HG03095 (cell line): ENCODE measurements at regions not wholly inside any gene's neighbourhood (a gene's known extent, or its start where the extent isn't known, plus 50 kb on each side); places are given as distances from the start of the nearest gene placed in this dataset.

ENCODE experiments used
- ATAC-seq: cut with Tn5 transposase; IDR thresholded peaks from one replicate; pipeline ENCODE4 v1.9.1; 2021; ENCODE audit warnings: moderate library complexity; ENCODE audit not compliant: unreplicated experiment

- ATAC-seq: no peak
Measured at GRCh38 chr5:2220741-2221140, 338.0 kb upstream of the IRX4 start.

DNA sequence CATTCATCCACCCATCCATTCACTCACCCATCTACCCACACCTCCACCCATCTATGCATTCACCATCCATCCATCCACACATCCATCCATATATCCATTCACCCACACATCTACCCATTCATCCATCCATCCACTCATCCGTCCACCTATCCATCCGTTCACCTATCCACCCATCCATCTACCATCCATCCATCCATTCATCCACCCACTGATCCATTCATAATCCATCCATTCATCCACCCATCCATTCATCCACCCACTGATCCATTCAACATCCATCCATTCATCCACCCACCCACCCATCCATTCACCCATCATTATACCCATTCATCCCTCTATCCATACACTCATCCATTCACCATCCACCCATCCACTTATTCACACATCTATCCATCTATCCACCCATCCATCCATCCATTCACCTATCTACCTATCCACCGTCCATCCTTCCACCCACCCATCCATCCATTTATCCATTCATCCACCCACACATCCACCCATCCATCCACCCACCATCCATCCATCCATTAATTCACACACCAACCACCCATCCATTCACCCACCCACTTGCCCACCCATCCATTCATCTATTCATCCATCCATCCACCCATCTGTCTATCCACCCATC, 336.5 kb upstream of the IRX4 start:
- ATAC-seq: no peak

DNA sequence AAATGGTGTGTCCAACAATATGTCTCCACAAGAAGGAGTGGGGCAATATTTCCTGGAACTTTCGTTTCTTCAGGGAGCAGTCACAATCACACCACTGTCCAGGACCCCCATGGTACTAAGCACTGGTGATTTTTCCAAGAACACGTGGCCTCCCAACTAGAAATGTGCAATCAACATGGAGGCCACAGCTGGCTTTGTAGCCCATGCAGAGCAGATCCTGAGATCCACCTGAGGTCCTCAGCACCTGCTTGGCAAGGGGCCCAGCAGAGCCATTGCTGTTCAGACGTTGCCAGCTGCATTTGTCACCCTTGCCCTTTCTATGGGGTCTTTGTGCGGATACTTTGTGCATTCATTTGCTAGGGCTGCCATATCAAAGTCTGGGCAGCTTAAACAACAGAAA, 334.5 kb upstream of the IRX4 start:
- no peak for ATAC-seq

DNA sequence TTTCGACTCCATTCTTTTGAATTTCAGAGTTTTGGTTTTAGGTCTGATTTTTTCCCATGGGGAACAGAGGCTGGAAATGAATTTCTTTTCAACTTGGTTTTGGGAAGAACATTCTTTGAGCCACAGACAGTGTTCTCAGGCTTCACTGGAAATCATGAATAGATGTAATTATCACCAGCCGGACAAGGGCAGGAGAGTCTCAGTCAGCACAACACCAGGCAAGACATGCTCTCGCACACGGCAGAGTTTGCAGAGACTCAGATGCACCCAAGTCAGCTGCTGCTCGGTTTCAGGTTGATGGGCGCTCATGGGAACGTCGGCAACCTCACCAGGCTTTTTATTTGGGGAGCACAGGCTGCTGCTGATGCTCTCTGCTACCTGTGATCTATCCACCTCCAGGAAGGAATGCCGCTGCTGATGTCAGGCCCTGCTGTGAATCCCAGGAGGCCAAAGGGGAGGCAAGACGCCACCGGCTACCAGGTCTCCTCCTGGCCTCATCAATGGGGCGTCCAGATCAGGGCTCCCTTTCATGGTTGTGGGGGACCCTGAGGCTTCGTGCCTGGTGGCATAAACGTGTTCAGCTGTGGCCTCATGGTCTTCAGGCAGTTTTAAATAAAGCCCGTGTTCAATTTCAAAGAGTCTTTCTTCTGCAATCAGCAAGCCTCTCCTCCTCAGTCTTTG, 332.3 kb upstream of the IRX4 start:
- ATAC-seq: no peak

DNA sequence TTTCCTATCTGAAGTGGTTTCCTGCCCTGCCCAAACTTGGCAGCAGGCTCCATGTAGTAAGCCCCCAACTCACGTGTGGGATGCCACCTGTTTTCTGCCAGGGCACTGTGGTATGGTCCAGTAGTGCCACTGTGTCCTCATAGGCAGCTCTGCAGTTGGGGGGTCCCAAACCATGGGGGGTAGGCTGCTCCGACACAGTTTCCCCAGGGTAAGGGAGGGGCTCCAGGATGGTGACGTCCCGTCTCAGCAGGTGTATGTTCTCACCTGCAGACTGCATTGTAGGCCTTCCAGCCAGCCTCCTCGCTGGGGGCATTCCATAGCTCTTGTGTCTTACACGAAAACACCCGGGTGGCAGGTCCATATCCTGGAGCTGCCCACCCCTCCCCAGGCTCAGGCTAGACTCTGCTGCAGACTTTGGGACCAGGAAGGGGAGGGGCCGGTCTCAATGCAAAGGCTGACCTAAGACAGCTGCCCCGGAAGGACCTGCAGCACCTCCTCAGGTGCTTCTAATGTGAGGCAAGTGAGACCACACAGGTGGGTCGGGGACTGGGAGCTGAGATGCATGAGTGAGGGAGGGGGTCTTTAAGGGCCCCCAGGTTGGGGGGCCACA, 330.5 kb upstream of the IRX4 start:
- no peak for ATAC-seq

GRCh38 chr5:2212481-2212880, 329.8 kb upstream of the IRX4 start:
- no peak for ATAC-seq

DNA sequence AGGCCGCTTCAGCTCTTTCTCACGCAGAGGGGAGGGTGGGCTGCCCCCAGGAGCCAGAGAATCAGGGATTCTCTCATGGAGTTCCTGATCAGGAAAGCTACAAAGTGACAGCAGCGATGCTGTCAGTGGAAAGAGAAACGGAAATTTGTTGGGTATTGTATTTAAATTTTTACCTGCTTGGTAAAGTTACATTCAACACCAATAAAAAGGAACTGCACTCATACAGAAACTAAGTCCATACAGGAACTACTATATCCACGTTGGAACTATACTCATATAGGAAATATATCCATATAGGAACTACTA, 325.5 kb upstream of the IRX4 start:
- no peak for ATAC-seq

DNA sequence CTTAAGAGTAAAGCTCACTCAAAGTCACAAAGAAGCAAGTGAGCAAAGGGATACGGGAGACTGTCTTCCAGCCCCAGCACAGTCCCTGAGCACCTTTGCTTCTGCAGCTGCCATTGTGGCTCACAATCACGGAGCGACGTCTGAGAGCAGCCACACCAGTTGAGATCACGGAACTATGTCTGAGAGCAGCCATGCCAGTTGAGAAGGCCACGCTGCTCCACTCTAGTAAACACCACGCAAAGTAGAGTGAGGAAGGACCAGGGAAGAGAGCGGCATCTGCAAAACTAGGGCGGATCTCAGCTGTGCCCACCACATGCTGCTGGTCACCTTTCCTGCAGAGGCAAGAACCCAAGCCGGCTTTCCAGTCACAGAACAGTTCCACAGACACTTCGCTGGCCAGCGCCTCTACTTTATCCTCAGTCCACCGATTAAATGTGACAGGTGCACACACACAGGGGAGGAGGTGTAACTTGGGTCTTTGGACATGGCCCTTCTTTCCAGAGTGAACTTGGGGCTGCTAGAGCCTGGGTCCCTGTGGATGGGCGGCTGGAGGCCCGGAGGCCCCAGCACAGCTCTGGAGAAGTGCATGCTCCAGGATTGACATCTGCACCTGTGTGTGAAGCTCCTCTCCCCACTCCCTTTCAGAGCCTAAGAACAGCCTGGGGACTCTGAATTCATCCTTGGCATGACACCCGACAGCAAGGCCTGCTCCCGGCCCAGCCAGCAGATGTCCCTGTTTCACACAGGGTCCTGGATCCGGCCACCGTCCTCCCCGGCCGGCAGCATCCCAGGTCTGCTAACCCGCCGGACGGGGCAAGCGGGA, 324.9 kb upstream of the IRX4 start:
- no peak for ATAC-seq

DNA sequence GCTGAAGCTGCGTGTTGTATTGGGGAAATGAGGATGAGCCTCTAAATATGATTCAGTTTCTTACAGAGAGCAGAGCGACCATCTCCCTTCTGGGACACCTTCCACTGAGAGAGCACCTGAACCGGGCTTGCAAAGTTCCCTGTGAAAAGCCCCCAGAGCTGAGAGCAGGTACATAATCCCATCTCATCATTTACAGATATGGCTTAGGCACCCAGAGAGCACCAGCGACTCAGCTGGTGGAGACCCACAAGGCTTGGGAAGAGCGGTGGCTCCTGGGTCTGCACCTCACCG, 324.3 kb upstream of the IRX4 start:
- no peak for ATAC-seq

DNA sequence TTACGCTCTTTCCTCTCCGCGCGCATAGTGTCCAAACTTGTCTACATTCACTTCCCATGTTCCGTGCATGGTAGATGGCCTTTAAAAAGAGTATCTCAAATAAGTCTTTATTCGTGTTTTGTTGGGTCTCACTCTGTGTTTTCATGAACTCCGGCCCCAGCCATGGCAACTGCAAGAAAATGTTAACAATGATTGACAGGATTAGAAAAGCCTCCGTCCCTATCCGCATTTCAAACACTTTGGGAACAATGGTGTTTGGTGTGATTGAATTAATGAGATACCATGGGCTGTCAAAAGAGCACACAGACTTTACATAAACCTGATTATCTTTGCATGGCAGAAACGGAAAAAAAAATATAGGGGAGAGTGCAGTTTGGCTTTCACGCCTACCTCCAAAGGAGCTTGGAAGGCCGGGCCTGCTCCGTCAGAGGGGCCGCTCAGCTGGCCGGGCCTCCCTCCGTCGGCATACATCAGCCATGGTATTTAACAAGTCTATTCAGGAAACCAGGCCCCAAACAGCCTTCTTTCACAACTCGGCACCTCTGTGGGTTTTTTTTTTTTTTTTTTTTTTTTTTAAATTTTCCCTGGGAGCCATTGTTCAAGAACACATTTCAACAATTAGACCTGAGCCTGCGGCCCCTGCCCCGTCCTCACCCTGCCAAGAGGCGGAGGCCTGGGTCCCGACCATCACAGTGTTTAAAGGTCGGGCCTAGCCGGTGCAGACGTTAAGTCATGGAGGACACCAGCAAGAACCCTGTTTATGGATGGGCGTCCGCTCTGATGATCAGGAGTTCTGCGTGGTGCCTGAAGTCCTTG, 323.8 kb upstream of the IRX4 start:
- no peak for ATAC-seq

- no peak for ATAC-seq
Measured at GRCh38 chr5:2205596-2206226, 323.0 kb upstream of the IRX4 start.

DNA sequence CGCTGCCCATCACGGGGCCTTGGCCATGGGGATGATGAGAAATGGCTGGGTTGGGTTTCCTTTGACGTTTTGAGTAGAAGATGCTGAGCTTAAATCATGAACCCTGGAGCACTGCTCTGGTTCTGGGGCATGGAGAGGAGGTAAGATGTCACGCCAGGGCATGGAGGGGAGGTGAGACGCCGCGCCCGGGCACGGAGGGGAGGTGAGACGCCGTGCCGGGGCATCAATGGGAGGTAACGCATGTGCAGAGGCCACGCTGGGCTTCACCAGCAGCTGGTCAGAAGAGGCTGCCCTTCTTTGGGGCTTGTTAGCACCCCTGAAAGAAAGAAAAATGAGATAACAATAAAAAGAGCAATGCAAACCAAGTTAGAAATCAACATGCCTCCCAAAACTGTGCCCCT, 322.5 kb upstream of the IRX4 start:
- ATAC-seq: no peak

GRCh38 chr5:2204366-2205184, 321.9 kb upstream of the IRX4 start:
- no peak for ATAC-seq

GRCh38 chr5:2203774-2204173, 321.0 kb upstream of the IRX4 start:
- no peak for ATAC-seq

- ATAC-seq: no peak
Measured at GRCh38 chr5:2201832-2202231, 319.1 kb upstream of the IRX4 start.

DNA sequence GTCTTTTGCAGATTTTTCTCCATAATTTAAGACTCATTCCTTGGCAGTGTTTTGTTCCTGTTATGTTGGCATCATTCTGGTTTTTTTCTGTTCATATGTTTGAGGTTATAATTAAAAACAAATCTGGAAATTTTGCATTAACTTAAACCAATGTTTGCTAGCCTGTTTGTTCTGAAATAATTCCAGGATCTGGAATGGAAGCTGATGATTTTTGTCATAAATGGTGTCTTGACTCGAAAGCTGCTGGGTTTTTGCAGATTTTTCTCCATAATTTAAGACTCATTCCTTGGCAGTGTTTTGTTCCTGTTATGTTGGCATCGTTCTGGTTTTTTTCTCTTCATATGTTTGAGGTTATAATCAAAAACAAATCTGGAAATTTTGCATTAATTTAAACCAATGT, 318.7 kb upstream of the IRX4 start:
- no peak for ATAC-seq

DNA sequence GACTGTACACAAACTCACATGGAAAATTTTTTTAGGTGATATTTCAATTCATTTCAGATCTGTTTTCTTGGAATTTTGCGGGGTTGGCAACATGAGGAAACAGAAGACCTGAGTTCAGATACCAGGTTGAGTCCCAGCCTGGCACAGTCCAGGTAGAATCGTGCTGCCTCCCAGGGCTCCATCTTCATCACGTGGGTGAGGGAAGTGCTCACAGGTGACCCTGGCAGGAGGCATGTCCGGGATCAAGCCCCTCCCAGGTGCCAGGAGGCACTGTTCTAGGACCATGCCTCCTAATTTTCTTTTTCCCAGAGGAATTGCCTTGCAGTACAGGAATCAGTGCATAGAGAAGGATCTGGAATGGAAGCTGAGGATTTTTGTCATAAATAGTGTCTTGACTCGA, 318.3 kb upstream of the IRX4 start:
- no peak for ATAC-seq

DNA sequence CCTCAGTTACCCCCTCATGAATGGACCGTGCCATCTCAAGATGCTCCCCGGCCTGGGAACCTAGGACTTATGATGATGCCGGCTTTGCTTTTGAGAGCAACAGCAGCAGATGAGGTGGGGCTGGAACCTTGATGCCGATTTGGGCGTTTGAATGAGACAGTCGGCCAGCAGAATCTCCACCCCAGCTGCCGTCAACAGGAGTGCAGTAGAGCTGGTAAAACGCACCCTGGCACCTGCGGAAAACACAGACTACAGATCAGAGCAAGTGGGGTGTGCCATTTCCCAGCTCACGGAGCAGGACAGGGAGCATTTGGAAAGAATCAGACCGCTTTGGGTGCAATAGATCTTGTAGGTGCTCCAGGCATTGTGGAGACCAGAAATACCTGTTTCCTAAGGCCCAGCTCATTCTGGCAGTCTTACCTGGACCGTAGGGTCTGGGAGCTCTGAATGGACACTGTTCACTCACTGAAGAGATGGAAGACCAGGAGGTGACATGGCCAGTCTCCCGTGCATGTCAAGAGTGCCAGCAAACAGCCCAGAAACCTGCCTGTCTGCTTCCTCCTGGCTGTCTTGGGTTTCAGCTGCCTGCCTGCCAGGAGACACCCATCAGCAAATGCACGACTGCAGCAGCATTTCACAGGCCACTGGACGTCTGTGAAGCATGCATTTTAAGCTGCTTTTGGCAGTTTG, 317.7 kb upstream of the IRX4 start:
- no peak for ATAC-seq

GRCh38 chr5:2199697-2200096, 317.0 kb upstream of the IRX4 start:
- ATAC-seq: no peak
